GM03348 (cell line): ENCODE measurements at regions not wholly inside any gene's neighbourhood (a gene's known extent, or its start where the extent isn't known, plus 50 kb on each side); places are given as distances from the start of the nearest gene placed in this dataset.
A peak's percentile ranks its signal among the peaks of the same experiment; 100 is the strongest.
"Not testable (repeated sequence)": the region's sequence is repeated elsewhere in the genome, so short reads cannot be mapped to it uniquely, and the experiment has no call there.

Experiments
- DNase-seq: peaks from one replicate; pipeline ENCODE4 v3.0.0; 2012; ENCODE audit warnings: low spot score

DNA sequence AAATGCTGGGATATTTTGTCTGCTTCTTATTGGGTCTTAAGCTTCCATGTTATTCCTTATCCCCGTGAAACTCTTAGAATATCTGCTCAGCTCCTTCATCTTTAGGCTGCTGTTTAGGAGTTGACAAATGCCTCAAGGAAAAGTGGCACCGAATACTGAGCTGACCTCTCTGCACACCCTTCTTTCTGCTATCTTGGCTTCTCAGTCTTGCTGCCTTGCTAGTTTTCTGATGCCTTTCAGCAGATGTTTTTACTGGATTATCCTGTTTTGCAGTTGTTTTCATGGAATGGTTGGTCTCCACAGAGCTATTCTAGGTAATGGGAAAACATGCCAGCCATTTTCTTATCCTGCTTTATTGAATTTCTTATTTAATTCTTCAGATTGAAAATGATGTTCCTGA lies 86.3 kb downstream of the GYPE start:
- DNase-seq, result no peak

DNA sequence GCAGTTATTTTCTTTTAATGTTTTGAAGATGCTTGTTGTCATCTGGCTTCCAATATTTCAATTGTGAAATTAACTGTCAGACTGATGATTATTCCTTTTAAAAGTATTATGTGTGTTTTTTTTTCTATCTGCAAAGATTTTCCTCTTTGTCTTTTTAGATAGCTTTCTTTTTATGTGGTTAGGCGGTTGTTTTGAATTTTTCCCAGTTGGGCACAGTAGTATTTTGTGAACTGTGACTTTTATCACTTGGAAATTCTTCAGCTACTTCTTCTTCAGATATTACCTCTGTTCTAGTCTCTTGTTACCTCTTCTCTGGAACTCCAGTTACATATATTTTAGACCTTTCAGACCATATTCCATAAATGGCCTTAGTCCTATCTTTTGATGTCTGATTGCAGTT lies 87.5 kb downstream of the GYPE start:
- not testable (repeated sequence) for DNase-seq

DNA sequence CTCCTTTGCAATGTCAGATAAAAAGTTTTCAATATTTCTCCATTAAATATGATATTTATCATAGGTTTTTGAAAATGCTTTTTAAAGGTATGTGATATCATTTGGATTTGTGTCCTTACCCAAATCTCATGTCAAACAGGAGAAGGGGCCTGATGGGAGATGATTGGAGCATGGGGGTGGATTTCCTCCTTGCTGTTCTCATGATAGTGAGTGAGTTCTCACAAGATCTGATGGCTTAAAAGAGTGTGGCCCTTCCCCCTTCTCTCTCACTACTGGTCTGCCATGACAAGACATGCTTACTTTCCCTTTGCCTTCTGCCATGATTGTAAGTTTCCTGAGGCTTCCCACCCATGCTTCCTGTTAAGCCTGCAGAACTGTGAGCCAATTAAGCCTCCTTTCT lies 90.0 kb downstream of the GYPE start:
- not testable (repeated sequence) for DNase-seq

DNA sequence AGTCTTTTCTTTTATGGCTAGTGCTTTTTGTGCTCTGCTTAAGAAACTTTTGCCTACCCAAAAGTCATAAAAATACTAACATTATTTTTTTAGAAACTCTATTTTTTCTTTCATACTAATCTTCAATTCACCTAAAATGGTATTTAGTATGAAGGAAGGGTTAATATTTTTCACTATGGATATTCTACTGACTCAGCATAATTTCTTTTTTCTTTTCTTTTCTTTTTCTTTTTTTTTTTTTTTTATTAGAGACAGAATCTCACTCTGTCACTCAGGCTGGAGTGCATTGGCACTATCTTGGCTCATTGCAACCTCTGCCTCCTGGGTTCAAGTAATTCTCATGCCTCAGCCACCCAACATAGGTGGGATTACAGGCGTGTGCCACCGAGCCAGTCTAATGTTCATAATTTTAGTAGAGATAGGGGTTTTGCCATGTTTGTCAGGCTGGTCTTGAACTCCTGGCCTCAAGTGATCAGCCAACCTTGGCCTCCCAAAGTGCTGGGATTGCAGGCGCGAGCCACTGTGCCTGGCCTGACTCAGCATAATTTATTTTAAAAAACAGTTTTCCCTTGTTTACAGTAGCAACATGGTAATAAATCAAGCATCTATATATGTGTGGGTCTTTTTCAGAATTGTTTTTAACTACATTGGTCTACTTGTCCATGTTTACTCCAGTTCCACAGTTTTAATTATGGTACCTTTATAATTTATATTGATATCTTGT lies 91.8 kb downstream of the GYPE start:
- DNase-seq, result not testable (repeated sequence)

DNA sequence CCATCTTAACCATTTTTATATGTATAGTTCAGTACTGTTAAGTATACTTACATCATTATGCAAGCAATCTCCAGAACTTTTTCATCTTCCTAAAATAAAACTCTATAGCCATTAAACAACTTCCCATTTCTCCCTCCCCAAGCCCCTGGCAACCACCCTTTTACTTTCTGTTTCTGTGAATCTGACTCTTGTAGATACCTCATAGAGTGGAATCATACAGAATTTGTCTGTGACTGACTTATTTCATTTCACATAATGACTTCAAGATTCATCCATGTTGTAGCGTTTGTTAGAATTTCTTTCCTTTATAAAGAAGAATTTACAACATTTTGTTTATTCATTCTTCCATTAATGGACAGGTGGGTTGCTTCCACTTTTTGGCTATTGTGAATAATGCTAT lies 91.2 kb upstream of the FREM3 start:
- DNase-seq, result not testable (repeated sequence)

DNA sequence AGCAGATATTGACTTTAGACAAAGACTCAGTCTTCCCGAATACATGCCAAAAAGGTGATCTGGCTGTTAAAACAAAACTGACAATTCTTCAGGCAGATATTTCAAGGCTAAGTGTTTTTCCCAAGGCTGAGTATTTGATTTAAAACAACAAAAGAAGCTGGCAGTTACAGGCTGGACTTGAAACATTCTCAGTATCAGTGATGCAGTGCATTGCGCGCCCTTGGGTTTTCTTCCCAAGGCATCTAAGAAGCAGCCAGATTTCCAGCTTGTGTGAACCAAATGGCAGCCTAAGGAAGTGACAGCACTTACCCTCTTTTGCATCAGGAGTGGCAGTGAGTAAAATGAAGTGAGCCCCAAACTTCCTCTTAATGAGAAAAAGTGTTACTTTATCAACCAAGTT lies 90.0 kb upstream of the FREM3 start:
- not testable (repeated sequence) for DNase-seq

DNA sequence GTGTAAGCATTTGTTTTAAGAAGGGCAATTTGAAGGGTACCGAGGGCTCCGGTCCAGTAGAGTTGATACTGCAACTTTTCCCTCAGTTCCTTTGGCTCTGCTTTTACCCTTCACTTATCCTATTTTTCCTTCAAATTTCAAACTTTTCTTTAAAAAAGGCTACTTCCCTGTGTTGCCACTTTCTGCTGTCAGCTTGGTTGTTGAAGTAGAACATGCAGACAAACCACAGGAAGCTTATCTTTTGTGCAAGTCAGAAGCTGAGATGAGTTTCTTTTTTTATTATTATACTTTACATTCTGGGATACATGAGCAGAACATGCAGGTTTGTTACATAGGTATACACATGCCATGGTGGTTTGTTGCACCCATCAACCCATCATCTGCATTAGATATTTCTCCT lies 89.1 kb upstream of the FREM3 start:
- not testable (repeated sequence) for DNase-seq

DNA sequence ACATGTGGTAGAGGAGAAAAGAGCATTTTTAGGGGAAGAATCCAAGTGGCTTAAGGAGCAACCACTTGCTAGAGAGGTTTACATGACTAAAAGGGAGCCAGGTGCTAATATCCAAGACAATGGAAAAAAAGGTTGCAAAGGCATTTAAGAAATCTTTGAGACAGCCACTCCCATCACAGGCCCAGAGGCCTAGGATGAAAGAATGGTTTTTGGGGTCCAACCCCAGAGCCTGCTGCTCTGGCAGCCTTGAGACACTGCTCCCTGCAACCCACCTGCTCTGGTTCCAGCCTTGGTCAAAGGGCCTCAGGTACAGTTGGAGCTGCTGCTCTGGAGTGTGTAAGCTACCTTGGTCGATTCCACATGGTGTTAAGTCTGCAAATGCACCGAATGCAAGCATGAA lies 84.1 kb upstream of the FREM3 start:
- no peak for DNase-seq

DNA sequence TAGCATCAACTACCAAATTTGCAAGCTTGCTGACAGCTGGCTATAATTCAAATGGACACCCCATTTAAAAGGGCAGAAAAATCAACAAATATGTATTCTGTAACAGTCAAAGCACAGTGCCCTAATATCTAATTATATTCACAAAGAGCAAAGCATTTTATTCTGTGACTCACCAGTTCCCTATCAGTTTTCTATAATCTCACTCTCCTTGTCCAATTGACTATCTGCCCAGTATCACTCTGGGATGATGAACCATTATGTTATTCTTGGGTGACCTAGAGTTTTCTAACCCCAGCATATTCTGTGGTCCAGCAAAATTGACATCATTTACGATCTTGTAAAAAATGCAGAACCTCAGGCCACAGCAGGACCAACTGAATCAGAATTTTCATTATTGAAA lies 82.0 kb upstream of the FREM3 start:
- peak; percentile 2 for DNase-seq

DNA sequence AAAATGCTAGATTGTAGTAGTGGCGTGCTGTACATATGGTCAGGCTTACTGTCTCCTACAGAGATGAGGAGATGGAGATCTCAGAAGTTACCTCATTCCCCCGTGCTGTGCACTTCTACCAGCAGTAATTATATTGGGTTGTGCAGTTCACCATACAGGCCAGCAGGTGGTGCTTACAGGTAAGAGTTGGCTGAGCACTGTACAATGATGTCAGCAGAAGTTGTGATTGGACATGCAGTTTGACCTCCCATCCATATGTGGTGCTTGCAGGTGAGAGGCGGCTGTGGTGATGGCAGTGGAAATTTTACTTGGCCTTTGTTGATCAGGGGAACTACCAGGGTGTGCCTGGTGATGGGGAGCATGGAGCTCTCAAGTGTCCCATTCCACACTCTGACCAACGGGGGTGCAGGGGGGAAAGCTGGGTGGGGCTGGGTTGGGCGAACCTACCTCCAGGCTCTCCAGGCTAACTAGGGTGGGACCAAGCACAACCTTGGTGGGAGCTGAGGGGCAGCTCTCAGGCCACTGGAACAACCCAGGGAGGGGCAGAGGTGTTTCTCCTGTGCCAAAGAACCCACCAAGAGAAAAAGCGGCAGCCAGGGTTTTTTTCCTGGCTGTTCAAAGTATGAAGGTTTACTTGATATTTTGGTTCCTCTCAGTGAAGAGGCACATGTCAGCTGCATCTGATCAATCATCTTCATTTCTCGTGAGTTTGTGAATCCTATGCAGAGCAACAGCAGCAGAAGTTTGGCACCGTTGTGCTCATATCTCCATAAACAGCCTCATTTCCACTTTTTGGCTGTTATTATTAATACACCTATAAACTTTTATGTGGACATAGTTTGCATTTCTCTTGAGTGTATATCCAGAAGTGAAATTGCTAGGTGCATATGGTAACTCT lies 73.8 kb upstream of the FREM3 start:
- peak; percentile 36 for DNase-seq

DNA sequence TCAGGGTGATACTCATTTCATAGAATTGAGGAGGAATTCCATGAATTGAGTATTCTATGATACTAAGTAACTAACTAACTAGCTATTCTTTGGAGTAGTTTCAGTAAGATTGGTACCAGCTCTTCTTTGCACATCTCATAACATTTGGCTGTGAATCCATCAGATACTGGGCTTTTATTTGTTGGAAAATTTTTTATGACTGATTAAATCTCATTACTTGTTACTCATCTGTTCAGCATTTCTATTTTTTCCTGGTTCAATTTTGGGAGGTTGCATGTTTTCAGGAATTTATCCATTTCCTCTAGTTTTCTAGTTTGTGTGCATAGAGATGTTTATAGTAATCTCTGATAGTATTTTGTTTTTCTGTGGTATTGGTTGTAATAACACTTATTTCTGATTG lies 70.8 kb upstream of the FREM3 start:
- no peak for DNase-seq

DNA sequence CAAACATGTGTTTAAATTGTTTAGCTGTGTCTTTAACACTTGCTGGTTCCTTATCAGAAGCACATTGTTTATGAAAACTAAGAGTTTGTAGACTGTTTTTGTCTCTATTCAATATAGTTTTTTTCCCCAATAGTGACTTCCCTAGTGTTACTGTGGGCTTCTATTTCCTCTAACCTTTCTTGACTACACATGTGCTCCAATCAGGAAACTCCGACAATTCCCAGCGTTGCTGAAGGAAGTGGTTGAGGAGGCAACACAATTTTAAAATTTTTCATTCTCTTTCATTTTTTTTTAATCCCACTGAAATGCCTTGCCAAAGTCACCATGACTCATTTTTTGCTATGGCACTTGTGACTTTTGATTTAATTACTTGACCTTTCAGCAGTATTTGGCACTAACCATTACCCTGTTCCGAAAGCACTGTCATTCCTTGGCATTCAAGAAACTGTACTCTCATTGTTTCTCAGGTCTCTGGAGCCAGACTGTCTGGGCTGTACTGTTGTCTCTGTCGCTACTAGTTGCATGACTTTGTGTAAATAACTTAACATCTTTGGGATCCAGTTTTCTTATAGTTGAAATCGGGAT lies 67.6 kb upstream of the FREM3 start:
- DNase-seq, result peak; percentile 8

DNA sequence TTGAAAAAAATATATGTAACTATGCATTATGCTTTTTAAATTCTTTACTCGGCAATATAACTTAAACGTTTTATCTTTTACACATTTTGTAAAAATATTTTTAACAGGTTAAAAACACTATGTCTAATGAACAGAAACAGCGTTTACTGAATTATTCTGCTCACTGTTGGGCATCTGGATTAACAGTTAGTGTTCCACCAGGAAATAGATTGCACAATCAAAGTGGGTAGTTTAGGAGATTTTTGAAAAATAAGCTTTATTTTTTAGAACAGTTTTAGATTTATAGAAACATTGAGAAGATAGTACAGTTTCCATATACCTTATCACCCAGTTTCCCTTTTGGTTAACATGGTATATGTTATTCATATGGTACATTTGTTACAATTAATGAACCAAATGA lies 63.1 kb upstream of the FREM3 start:
- no peak for DNase-seq

DNA sequence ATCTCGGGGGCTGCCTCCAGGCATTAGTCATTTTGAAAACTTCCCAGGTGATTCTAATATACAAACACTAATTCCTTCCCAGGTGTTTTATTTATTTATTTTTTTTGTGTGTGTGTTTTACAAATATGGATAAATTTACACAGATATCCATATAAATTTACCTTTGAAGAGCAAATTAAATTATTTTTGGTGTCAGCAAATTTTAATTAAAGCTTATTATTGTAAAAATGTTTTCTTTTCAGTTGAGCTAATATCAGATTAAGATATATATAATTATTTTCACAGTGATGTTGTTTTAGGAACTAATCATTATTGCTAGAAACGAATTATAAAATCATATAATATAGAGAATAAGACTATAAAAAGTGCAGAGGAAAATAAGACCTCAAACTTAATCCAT lies 62.0 kb upstream of the FREM3 start:
- no peak for DNase-seq
